Lung (tissue), 11 donors: ENCODE measurements at regions not wholly inside any gene's neighbourhood (a gene's known extent, or its start where the extent isn't known, plus 50 kb on each side); places are given as distances from the start of the nearest gene placed in this dataset.
A peak's percentile ranks its signal among the peaks of the same experiment; 100 is the strongest.

Source experiments
- ATAC-seq: fragments of 200-7000 bp; cut with Tn5 transposase; one replicate; pipeline ENCODE4 v1.9.1; 2020; ENCODE audit warnings: moderate number of reproducible peaks; ENCODE audit not compliant: insufficient read depth, low FRiP score
- DNase-seq, 3 donors: peaks; one replicate each; pipeline ENCODE4 v3.0.0-alpha.2; 2013 to 2017
- H3K27ac ChIP-seq, 2 donors: one replicate each; pipeline ENCODE4 v1.5.1; 2013; ENCODE audit warnings: mild to moderate bottlenecking in 2 of 2, moderate library complexity in 2 of 2, control low read depth in 1 of 2, inconsistent platforms in 1 of 2, low read depth in 1 of 2, low read length in 1 of 2
- H3K27me3 ChIP-seq, 3 donors: one replicate each; pipeline ENCODE4 v1.5.1; 2013; ENCODE audit warnings: low read length in 2 of 3; ENCODE audit not compliant: control insufficient read depth in 3 of 3, insufficient read depth in 3 of 3
- H3K36me3 ChIP-seq, 4 donors: one replicate each; pipeline ENCODE4 v1.5.1; 2013; ENCODE audit warnings: low read length in 4 of 4, mild to moderate bottlenecking in 1 of 4, moderate library complexity in 1 of 4; ENCODE audit not compliant: control insufficient read depth in 4 of 4, insufficient read depth in 4 of 4
- H3K4me1 ChIP-seq, 5 donors: one replicate each; pipeline ENCODE4 v1.5.1; 2013; ENCODE audit warnings: low read length in 5 of 5, mild to moderate bottlenecking in 2 of 5, moderate library complexity in 1 of 5; ENCODE audit not compliant: control insufficient read depth in 5 of 5, insufficient read depth in 5 of 5
- H3K4me3 ChIP-seq: one replicate; pipeline ENCODE4 v1.5.1; 2013; ENCODE audit warnings: mild to moderate bottlenecking, control low read depth, moderate library complexity
- H3K9ac ChIP-seq, 2 donors: one replicate each; pipeline ENCODE4 v1.5.1; 2013; ENCODE audit warnings: low read length in 2 of 2, control low read depth in 1 of 2; ENCODE audit not compliant: insufficient read depth in 1 of 2
- H3K9me3 ChIP-seq, 4 donors: one replicate each; pipeline ENCODE4 v1.5.1; 2013; ENCODE audit warnings: low read length in 3 of 4, mild to moderate bottlenecking in 1 of 4, moderate library complexity in 1 of 4; ENCODE audit not compliant: control insufficient read depth in 4 of 4, insufficient read depth in 3 of 4
- CTCF ChIP-seq: IDR thresholded peaks from 2 replicates; pipeline ENCODE4 v1.5.1; 2012; ENCODE audit warnings: mild to moderate bottlenecking; ENCODE audit errors: control extremely low read depth, extremely low read depth
- WGBS, 2 donors: extraction: QIAGEN DNeasy Blood & Tissue Kit; methylation state at CpG; one replicate each; pipeline ENCODE4 v1.1.7; 2013; 5-methylcytosine and 5-hydroxymethylcytosine counted together
- donor health status: control.
- donor health status: control.
- donor health status: Bipolar disorder and iron deficiency.
- donor health status: healthy.
- donor health status: DM: yes; HTN: yes; CAD: no.

GRCh38 chr3:194824701-194825111 is 139.0 kb downstream of the FAM43A start:
- DNase-seq (no peak), ATAC-seq (no peak)
- Histone ChIP-seq H3K4me3 (no peak overlapping the region), H3K36me3 (no peaks in the 10 kb centered on the region), H3K9me3 (peaks cover 0 to 1% (median 0%) of the 10 kb centered on the region in 4 donors), H3K4me1 (no peaks in the 10 kb centered on the region), H3K27ac (peak overlapping the region in 1 of 2 donors; percentile 36), H3K27me3 (no peaks in the 10 kb centered on the region), H3K9ac (no peak overlapping the region)
- no peak for TF ChIP-seq CTCF
- WGBS, 2 donors, result 81 to 86% methylated on average over 15 of the region's 15 CpGs

- H3K36me3 ChIP-seq, result no peaks in the 10 kb centered on the region
- H3K9ac ChIP-seq, result no peak overlapping the region
- H3K4me3 ChIP-seq, result no peak overlapping the region
- H3K4me1 ChIP-seq, result no peaks in the 10 kb centered on the region
- DNase-seq (no peak), ATAC-seq (no peak)
- WGBS, 2 donors, result 93 to 98% methylated on average over 6 of the region's 6 CpGs
- no peak overlapping the region for H3K27ac ChIP-seq
- H3K27me3 ChIP-seq, result no peaks in the 10 kb centered on the region
- peaks cover 0 to 1% (median 0%) of the 10 kb centered on the region in 4 donors for H3K9me3 ChIP-seq
- TF ChIP-seq CTCF, result no peak
Observed at GRCh38 chr3:194826594-194826993, 140.9 kb downstream of the FAM43A start.

GRCh38 chr3:194827486-194827885 is 141.8 kb downstream of the FAM43A start:
- 85 to 100% methylated on average over 1 of the region's 1 CpG for WGBS, 2 donors

More at GRCh38 chr3:194827486-194827885, 141.8 kb downstream of the FAM43A start:
- DNase-seq (no peak), ATAC-seq (no peak)
- H3K4me1 ChIP-seq, result no peaks in the 10 kb centered on the region
- H3K27me3 ChIP-seq, result no peaks in the 10 kb centered on the region
- no peak overlapping the region for H3K4me3 ChIP-seq
- H3K36me3 ChIP-seq, result no peaks in the 10 kb centered on the region
- peaks cover 0 to 1% (median 0%) of the 10 kb centered on the region in 4 donors for H3K9me3 ChIP-seq
- H3K27ac ChIP-seq, result no peak overlapping the region
- no peak overlapping the region for H3K9ac ChIP-seq
- TF ChIP-seq CTCF, result no peak
